HG02840 (cell line): ENCODE measurements at regions not wholly inside any gene's neighbourhood (a gene's known extent, or its start where the extent isn't known, plus 50 kb on each side); places are given as distances from the start of the nearest gene placed in this dataset.

Experiments used
- ATAC-seq: cut with Tn5 transposase; IDR thresholded peaks from one replicate; pipeline ENCODE4 v1.9.1; 2021; ENCODE audit warnings: mild to moderate bottlenecking, moderate library complexity, moderate number of reproducible peaks; ENCODE audit not compliant: unreplicated experiment, low FRiP score

DNA sequence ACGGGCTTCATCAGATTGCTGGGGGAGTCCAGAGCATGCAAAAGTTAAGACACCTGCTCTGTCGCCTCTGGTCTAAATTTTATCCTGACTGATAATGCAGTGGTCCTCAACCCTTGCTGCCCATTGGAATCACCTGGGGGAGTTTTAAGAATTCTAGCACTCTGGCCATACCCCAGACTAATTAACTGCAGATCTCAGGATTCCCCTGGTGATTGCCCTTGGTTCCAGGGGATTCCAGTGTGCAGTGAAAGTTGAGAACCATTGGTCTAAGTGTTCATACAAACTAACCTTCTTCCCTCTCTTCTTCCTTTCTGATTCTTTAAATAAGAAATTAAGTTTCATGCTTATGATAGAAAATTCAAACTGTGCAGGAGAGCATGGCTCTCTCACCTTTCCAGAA, 105.7 kb upstream of the MGAT5 start:
- no peak for ATAC-seq

DNA sequence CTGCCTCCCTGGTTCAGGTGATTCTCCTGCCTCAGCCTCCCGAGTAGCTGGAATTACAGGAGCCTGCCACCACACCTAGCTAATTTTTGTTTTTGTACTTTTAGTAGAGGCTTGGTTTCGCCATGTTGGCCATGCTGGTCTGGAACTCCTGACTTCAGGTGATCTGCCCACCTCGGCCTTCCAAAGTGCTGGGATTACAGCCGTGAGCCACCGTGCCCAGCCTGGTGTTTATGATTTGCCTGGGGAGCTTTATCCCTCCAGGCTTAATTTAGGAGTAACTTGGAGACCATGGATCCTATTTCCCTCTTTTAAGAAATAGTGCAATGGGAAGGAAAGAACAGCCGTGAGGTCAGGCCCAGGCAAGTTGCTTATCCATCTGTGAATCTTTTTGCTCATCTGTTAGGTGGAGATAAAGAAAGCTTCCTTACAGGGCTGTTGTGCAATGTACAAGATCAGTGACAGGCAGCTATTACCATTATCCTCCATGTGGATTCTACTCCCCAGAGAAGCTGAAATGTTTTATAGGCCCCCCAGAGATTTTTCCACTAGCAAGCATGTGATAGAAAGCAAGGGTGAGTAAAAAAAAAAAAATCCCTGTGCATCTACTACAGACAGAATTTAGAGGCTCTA, 104.9 kb upstream of the MGAT5 start:
- no peak for ATAC-seq

GRCh38 chr2:134149904-134150303, 104.0 kb upstream of the MGAT5 start:
- ATAC-seq: no peak

DNA sequence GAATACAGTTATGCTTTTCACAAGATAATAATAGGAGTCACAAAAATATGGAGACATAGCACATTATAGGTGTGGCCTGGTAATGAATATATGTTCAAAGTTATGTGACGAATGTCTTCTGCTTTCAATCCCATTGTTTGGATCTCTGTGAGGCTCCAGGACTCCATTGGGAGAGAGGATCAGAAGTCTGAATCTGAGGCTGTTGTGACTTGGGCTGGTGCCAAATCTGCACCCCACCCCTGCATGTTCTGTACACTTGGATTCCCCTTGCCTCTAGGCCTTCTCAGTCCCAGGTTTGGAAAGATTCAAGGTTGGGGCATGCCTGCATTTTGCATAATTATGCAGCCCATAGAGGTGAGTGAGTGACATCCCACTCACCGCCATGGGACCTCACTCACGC, 103.1 kb upstream of the MGAT5 start:
- ATAC-seq: no peak

GRCh38 chr2:134152045-134153010, 101.5 kb upstream of the MGAT5 start:
- ATAC-seq: no peak

DNA sequence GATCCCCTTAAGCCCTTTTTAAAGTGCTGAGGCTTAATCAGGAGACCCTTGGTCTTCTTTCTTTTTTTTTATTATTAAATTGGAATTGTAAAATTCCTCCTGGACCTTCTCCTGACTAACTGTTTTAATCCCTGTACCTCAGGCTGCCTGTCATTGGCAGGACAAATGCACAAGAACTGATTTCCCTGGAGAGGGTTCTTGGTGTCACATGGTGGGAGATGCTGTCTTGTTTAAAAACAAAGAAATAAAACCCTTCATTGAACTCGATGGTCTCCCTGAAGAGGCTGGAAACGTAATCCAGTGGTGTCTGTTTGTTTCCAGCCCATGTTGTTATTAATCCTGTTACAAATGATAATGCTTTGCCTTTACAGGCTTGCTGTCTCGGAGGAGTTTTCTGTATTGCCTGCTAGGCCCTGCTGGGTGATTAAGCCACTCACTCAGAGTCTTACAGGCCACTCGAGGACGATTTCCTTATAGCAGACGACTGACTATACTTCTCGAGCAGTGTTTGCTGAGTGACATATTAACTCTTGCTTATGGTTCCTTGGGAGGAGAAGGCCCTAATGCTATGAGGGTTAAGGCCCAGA, 100.5 kb upstream of the MGAT5 start:
- ATAC-seq: no peak

DNA sequence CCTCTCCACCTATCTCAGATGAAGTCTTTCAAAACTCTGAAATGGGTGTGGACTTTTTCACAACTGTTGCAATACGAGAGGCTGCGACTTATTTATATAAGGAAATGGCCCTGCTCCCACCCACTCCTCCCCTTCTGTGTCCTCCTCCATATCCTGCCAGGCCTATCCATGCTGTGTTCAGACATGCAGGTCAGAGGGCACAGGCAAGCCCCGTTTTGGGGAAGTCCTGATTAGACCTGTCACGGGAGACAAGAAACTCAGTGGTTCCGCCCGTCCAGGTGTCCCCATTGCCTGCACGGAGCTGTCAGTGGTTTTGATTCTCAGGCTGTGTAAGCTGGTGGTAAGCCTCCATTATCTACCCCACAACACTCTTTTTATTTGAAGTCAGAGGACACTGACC, 99.6 kb upstream of the MGAT5 start:
- peak; percentile 76 for ATAC-seq

DNA sequence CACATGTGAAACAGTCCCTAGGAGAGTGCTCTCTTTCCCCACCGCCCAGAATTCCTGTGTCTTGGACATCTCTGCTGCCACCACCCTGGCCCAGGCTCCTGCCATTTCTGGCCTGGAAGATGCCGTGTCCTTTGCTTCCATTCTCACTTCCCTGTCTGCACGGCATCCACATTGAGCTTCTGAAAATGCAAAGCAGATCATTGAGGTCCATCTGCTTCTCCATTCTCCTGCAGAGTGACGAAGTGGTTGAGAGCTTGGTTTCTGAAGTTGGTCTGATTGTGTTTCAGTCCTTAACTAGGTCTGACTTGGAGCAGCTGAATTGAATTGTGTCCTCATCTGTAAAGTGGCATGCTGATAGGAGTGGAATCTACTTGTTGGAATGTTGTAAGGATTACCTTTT, 98.7 kb upstream of the MGAT5 start:
- ATAC-seq: no peak

GRCh38 chr2:134158295-134158694, 95.6 kb upstream of the MGAT5 start:
- ATAC-seq: no peak

GRCh38 chr2:134161170-134161547, 92.7 kb upstream of the MGAT5 start:
- no peak for ATAC-seq

DNA sequence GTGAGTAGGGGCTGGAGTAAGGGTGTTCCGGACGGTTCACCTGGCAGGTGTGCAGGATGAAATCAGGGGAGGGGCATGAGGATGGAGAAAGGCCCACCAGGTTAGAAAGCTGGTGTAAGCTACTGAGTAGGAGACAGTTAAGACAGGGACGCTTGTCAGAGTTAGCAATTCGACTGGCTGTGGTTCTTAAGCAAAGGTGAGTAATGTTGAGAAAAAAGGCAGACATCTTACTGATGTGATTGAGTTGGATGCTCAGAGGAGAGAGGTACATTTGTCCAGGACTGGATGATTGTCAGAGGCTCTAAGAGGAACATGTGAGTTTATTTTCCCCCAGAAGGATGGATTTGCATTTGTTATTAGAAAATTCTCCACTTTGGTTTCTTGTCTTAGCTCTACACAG, 90.5 kb upstream of the MGAT5 start:
- ATAC-seq: no peak

GRCh38 chr2:134164306-134164705, 89.6 kb upstream of the MGAT5 start:
- ATAC-seq: no peak

- ATAC-seq: no peak
Observed at GRCh38 chr2:134167015-134167414, 86.9 kb upstream of the MGAT5 start.

GRCh38 chr2:134169788-134170187, 84.1 kb upstream of the MGAT5 start:
- ATAC-seq: no peak

- ATAC-seq: no peak
Observed at GRCh38 chr2:134170294-134170693, 83.6 kb upstream of the MGAT5 start.

- ATAC-seq: no peak
Observed at GRCh38 chr2:134170700-134171099, 83.2 kb upstream of the MGAT5 start.

DNA sequence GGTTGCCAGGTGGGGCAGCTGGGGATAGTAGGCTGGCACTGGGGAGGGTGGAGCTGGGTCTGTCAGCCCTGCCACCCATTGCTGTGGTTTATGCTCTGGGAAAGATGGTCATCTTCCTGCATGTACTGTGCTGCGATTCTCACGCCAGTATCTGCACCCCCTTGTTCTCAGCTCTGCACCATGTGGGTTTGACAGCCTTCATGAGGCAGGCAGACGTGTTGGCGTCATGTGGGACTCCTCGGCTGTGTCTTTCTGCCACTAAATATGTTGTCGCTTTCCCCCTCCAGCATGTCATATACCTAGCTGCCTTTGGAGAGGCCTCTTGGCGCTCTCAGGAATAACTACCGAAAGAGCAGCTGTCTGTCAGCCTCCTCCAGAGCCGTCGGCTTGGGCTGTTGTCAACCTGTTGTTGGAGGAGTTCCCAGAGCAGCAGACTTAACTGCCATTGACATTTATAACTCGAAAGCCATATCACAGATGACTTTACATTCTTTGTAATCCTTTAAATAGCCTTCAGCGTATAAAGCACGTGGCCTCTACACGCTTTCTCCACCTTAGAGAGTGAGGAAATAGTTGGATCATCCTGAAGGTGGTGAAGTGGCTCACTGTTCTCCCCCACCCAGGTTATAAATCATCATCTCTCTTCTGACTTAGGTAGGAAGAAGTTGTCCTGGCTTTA, 80.4 kb upstream of the MGAT5 start:
- no peak for ATAC-seq

GRCh38 chr2:134174711-134175110, 79.2 kb upstream of the MGAT5 start:
- no peak for ATAC-seq

GRCh38 chr2:134175834-134176233, 78.0 kb upstream of the MGAT5 start:
- ATAC-seq: no peak

- ATAC-seq: no peak
Observed at GRCh38 chr2:134177351-134177931, 76.4 kb upstream of the MGAT5 start.
